ENCODE measurements at regions not wholly inside any gene's neighbourhood (a gene's known extent, or its start where the extent isn't known, plus 50 kb on each side); places are given as distances from the start of the nearest gene placed in this dataset.

DNA sequence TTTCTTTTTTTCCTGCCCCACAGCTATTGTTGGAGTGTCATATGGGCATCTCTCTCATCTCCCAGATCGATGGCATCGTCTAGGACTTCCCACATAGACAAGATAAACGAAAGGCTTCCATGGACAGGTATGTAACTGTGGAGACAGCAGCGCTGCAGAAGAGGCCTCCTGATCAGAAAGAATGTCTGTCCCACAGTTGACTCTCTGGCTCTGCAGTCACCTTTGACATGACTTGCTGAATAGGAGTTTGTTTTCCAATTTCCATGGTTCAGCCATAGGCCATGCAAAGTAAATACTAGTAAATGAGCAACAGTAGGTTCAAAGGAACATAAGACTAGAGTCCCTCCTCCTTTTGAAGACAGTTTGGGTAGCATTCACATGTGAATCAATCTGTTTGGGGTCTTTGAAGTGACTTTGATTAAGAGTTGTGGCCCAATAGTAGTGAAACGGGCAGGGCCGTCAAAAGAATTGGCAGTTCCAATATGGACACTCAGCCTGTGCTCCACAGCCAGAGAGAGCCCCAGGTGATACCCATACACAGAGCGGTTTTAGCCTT, 134.7 kb upstream of the IFNGR1 start:
- no peak overlapping the region for H3K27ac Mint-ChIP-seq
- H3K27me3 Mint-ChIP-seq (ENCODE audit: low read depth) = peaks cover 26% of the 10 kb centered on the region

DNA sequence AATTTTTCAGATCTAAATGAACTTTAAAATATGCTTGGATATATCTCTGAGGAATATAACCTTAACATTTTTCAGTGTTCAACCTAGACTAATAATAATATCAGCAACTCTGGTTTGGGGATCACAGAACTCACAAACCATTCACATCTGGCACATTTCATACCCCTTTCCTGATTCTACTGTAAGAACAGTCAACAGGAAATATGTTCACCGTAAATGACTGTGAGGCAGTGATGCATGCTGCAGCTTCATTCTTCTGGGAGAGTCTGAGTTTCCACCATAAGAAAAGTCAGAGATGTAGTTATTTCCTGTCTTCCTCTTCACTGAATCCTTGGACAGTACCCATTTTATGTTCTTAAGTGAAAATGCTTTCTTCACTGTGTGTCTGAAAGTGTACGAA, 134.2 kb upstream of the IFNGR1 start:
- DNase-seq (ENCODE audit: low spot score) = no peak
- Mint-ChIP-seq H3K9me3 (no peaks in the 10 kb centered on the region), H3K27me3 (ENCODE audit: low read depth) (peaks cover 29% of the 10 kb centered on the region), H3K4me1 (ENCODE audit: low read depth) (peaks cover 18% of the 10 kb centered on the region), H3K27ac (no peak overlapping the region), H3K36me3 (ENCODE audit: low read depth) (no peaks in the 10 kb centered on the region), H3K4me3 (no peak overlapping the region)

More for the DNA sequence above, 134.7 kb upstream of the IFNGR1 start:
- Mint-ChIP-seq H3K36me3 (ENCODE audit: low read depth) (no peaks in the 10 kb centered on the region), H3K4me1 (ENCODE audit: low read depth) (peaks cover 18% of the 10 kb centered on the region), H3K4me3 (no peak overlapping the region), H3K9me3 (no peaks in the 10 kb centered on the region)
- DNase-seq (ENCODE audit: low spot score) = no peak

DNA sequence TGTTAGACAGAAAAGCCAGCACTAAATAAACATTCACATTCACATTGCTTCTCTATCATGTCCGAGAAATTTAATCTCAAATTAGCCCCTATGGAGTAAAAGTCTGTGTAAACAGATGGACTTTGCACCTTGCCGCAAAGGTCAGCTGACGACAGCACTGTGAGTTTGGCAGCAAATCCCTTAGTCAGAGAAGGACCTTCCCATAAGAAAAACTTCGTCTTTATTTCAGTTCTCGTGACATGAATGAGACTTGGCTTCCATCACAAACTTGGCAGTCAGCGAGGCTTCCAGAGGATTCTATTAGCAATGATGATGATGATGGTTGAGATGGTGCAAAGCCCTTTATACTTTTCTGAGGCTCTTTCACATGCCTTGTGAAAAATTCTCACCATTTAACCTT, 133.7 kb upstream of the IFNGR1 start:
- Mint-ChIP-seq H3K4me3 (no peak overlapping the region), H3K27ac (no peak overlapping the region), H3K9me3 (no peaks in the 10 kb centered on the region), H3K36me3 (ENCODE audit: low read depth) (no peaks in the 10 kb centered on the region), H3K27me3 (ENCODE audit: low read depth) (peaks cover 26% of the 10 kb centered on the region), H3K4me1 (ENCODE audit: low read depth) (peaks cover 17% of the 10 kb centered on the region)
- DNase-seq (ENCODE audit: low spot score) = no peak

DNA sequence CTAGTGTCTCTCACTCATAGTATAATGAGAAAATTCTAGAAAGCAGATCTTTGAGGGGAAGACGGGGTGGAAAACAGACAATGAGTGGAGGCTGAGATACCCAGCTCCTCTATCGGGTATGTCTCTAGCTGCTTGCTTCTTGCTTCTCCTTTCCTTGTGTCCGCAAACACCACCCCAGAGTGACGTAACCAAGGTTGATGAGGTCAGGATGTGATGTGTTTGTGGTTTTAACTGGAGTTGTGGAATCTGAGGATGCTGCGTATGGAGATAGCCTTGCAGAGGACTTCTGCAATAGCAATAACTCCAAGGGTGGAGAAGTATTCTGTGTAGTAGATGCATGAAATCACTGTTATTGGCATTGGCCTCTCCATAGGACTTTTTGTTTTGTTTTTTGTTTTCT, 132.7 kb upstream of the IFNGR1 start:
- Mint-ChIP-seq H3K9me3 (no peaks in the 10 kb centered on the region), H3K4me1 (ENCODE audit: low read depth) (peaks cover 17% of the 10 kb centered on the region), H3K27ac (no peak overlapping the region), H3K4me3 (no peak overlapping the region), H3K36me3 (ENCODE audit: low read depth) (no peaks in the 10 kb centered on the region), H3K27me3 (ENCODE audit: low read depth) (peaks cover 22% of the 10 kb centered on the region)
- no peak for DNase-seq (ENCODE audit: low spot score)

DNA sequence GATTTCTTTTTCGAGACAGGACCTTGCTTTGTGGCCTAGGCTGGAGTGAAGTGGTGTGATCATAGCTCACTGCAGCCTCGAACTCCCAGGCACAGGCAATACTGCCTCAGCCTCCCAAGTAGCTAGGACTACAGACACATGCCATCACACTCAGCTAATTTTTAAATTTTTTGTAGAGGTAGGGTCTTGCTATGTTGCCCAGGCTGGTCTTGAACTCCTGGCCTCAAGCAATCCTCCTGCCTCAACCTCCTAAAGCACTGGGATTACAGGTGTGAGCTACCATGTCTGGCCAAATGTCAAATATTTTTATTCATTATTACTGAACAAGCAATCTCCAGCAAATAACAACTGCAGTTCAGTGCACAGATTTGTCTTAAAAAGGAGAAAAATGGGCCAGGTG, 131.7 kb upstream of the IFNGR1 start:
- no peak overlapping the region for H3K4me3 Mint-ChIP-seq
- H3K27me3 Mint-ChIP-seq (ENCODE audit: low read depth) = peaks cover 24% of the 10 kb centered on the region
- H3K27ac Mint-ChIP-seq = no peak overlapping the region
- DNase-seq (ENCODE audit: low spot score) = no peak
- peaks cover 17% of the 10 kb centered on the region for H3K4me1 Mint-ChIP-seq (ENCODE audit: low read depth)
- H3K36me3 Mint-ChIP-seq (ENCODE audit: low read depth) = no peaks in the 10 kb centered on the region
- H3K9me3 Mint-ChIP-seq = no peaks in the 10 kb centered on the region

DNA sequence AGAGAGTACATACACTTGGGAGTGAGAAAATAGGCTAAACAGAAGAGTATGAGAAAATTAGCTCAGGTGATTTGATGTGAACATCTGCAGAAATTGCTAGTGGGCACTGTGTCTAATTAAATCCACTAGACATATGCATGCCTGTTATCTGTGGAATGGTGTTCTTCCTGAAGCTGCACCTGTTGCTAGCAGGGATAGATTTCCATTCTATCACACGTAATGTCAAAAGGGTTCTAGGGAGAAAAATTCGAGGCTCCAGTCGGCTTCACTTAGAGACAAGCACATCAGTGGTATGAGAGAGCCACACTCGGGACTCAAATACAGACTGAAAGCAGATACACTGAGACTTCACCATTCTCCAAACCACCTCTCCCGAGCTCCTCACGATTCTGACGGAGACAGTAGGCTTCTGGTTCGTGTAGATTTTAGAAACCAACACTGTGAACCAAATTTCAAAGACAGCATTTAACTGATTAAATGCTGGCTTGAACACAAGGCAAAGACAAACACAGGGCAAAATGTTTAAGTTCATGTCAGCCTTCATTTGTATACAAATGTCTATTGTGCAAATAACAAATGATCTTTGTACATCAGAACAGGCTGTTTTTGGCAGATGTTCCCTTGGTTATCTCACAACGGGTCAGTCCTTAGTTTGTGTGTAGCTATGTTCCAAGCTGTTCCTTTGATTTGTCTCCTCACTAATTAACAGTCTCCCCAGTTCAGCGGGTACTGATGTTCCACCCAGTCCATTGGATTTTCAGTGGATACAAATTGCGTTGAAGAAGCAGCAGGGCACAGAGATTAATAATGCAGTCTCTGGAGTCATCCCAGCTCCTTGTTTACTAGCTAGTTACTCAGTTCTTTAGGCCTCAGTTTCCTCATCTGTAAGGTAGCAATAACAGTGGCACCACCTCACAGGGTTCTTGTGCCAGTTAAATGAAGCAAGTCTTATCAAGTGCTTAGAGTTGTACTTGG, 131.0 kb upstream of the IFNGR1 start:
- H3K4me1 Mint-ChIP-seq (ENCODE audit: low read depth) = peaks cover 17% of the 10 kb centered on the region
- no peaks in the 10 kb centered on the region for H3K36me3 Mint-ChIP-seq (ENCODE audit: low read depth)
- peaks cover 30% of the 10 kb centered on the region for H3K27me3 Mint-ChIP-seq (ENCODE audit: low read depth)
- no peak overlapping the region for H3K4me3 Mint-ChIP-seq
- no peak for DNase-seq (ENCODE audit: low spot score)
- no peak overlapping the region for H3K27ac Mint-ChIP-seq
- no peaks in the 10 kb centered on the region for H3K9me3 Mint-ChIP-seq

DNA sequence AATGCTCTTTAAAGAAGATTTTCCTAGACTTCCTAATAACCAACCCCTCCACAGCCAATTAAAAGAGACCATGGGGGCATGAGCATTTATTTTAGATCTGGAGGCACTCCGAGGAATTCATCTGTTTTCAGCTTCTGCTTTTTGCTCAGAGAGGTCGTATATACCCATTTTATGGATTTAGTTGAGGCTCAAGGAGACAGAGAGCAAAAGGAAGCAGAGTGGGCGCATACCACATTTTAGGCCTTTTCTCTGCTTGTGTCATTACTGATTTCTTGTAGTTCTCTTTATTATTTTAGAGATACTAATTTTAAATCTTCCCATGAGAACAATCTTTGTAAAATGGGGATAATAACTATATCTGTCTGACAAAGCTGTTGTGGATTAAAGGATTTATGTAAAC, 129.6 kb upstream of the IFNGR1 start:
- DNase-seq (ENCODE audit: low spot score) = no peak
- Mint-ChIP-seq H3K27ac (no peak overlapping the region), H3K27me3 (ENCODE audit: low read depth) (peaks cover 31% of the 10 kb centered on the region)

DNA sequence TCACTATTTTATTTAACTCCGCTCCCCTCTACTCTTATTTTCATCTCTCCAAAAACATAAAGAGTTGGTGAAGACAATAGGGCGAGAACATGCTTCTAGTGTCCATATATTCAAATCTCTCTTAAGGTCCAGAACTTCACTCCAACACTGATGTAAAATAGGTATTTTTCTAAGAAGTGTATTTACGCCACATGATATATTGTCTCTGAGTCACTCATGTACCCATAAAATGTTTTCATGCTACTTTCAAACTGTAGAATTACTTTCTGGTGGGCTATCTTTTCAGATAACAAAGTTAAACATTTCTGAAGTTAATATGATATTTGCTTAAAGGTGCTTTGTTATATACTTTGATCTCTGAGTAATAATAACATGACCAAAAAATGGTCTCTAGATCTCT, 124.1 kb upstream of the IFNGR1 start:
- peaks cover 15% of the 10 kb centered on the region for H3K4me1 Mint-ChIP-seq (ENCODE audit: low read depth)
- no peak overlapping the region for H3K27ac Mint-ChIP-seq
- H3K4me3 Mint-ChIP-seq = peak overlapping the region; percentile 83

More for the DNA sequence above, 129.6 kb upstream of the IFNGR1 start:
- no peak overlapping the region for H3K4me3 Mint-ChIP-seq
- H3K9me3 Mint-ChIP-seq = no peaks in the 10 kb centered on the region
- H3K36me3 Mint-ChIP-seq (ENCODE audit: low read depth) = no peaks in the 10 kb centered on the region
- H3K4me1 Mint-ChIP-seq (ENCODE audit: low read depth) = peaks cover 13% of the 10 kb centered on the region

DNA sequence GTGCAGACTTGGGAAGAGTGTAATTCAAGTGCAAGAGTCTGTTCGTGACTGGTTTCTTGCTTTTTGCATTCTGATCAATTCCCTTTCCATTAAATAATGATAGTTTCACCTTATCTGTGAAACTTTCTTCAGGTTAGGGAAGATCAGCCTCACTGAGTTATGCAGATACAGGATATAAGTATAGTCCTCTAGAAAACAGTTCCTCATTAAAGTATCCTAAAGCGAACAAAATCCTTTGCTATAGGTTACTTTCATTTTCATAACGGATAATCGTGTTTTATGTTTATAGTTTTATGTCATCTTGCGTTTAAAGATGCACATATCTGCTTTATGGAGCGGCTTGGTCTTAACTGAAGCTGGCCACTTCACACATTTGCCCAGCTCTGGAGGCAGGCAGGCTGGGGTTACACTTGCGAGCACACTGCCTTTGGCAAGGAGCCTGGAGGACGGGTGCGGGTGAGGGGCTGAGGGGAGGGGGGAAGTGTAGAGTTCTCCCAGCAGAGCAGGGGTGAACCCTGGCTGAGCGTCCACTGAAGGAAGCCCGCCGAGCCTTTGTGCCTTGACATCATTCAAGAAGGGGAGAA, 123.5 kb upstream of the IFNGR1 start:
- Mint-ChIP-seq H3K4me3 (peak overlapping the region; percentile 83), H3K27ac (peak overlapping the region; percentile 65)

More for the DNA sequence above, 124.1 kb upstream of the IFNGR1 start:
- Mint-ChIP-seq H3K27me3 (ENCODE audit: low read depth) (peaks cover 34% of the 10 kb centered on the region), H3K9me3 (no peaks in the 10 kb centered on the region), H3K36me3 (ENCODE audit: low read depth) (no peaks in the 10 kb centered on the region)
- DNase-seq (ENCODE audit: low spot score) = no peak

DNA sequence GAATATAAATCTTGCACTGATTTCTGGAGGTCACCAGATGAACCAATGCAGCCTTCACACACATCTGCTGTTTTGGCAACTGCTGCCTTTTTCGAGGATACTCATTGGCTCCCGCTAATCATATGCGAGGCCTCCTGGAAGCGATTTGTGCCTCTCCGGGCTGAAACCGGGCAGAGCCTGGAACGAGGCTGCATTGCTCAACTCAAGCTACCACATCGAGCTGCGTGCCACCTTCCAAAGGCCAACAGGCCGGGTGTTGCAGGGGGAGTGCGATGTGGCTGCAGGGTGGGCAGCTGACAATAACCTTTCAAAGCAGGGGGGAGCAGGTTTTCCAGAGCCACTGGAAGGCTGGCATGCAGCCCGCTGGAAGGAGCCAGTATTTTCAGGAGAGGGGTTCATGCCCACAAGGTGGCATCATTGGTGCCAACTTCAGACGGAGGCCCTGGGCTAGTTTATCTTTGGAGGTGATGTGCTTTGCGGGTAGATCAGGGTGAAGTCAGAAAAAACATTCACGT, 122.6 kb upstream of the IFNGR1 start:
- Mint-ChIP-seq H3K4me3 (no peak overlapping the region), H3K9me3 (no peaks in the 10 kb centered on the region), H3K4me1 (ENCODE audit: low read depth) (peaks cover 15% of the 10 kb centered on the region), H3K27me3 (ENCODE audit: low read depth) (peaks cover 38% of the 10 kb centered on the region), H3K36me3 (ENCODE audit: low read depth) (no peaks in the 10 kb centered on the region), H3K27ac (no peak overlapping the region)
- DNase-seq (ENCODE audit: low spot score) = no peak

More for the DNA sequence above, 123.5 kb upstream of the IFNGR1 start:
- Mint-ChIP-seq H3K36me3 (ENCODE audit: low read depth) (no peaks in the 10 kb centered on the region), H3K27me3 (ENCODE audit: low read depth) (peaks cover 39% of the 10 kb centered on the region), H3K9me3 (no peaks in the 10 kb centered on the region), H3K4me1 (ENCODE audit: low read depth) (peaks cover 15% of the 10 kb centered on the region)
- no peak for DNase-seq (ENCODE audit: low spot score)

DNA sequence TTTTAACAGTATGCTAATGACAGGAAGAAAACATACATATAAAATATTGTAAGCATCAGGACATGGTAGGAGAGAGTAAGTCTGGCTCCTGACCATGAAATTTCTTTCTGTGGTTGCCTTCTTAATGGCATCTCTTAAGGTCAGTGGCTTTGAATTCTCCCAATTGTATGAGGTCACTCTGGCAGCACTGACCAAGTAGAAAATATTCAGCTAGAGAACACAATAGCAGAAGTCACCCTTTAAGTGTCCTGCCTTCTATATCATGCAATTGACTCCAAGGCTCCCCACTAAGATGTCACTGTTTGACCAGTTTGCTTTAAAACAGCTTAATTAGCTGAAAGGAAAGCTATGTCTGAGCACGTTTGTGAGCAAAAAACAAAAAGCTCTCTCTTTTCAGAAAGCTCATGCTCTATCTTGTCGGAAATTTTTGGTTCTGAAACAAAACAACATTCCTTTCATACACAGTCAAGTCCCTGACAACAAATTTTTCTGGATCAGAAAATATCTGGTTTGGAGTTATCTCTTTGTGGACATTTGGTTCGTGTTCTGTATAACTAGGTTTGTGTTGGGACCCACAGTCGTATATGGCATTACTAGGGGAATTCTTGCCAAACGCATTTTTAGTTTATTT, 120.9 kb upstream of the IFNGR1 start:
- H3K4me1 Mint-ChIP-seq (ENCODE audit: low read depth) = peaks cover 15% of the 10 kb centered on the region
- no peak overlapping the region for H3K27ac Mint-ChIP-seq
- peaks cover 43% of the 10 kb centered on the region for H3K27me3 Mint-ChIP-seq (ENCODE audit: low read depth)
- H3K4me3 Mint-ChIP-seq = no peak overlapping the region
- no peaks in the 10 kb centered on the region for H3K9me3 Mint-ChIP-seq
- no peaks in the 10 kb centered on the region for H3K36me3 Mint-ChIP-seq (ENCODE audit: low read depth)
- DNase-seq (ENCODE audit: low spot score) = no peak

DNA sequence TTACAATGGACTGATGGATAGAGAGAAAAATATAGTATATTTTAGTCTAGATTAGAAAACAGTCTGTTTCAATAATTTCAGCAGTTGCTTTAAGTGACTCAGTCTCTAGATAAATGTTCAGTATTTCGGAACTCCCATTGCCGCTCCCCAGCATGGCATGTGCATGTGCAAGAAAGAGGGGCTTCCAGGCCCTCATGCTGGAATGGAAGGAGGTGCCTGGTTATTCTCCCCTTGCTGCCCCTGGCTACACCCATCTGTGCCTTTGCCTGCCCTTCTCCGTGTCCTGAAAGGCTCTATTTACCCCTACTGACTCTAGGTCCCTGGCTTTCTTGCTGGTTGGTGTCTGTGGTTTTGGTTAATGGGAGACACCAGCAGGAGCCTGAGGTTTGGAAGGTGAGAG, 115.7 kb upstream of the IFNGR1 start:
- Mint-ChIP-seq H3K27ac (no peak overlapping the region), H3K27me3 (ENCODE audit: low read depth) (peaks cover 61% of the 10 kb centered on the region), H3K9me3 (no peaks in the 10 kb centered on the region), H3K36me3 (ENCODE audit: low read depth) (no peaks in the 10 kb centered on the region), H3K4me3 (no peak overlapping the region), H3K4me1 (ENCODE audit: low read depth) (no peaks in the 10 kb centered on the region)
- DNase-seq (ENCODE audit: low spot score) = no peak

DNA sequence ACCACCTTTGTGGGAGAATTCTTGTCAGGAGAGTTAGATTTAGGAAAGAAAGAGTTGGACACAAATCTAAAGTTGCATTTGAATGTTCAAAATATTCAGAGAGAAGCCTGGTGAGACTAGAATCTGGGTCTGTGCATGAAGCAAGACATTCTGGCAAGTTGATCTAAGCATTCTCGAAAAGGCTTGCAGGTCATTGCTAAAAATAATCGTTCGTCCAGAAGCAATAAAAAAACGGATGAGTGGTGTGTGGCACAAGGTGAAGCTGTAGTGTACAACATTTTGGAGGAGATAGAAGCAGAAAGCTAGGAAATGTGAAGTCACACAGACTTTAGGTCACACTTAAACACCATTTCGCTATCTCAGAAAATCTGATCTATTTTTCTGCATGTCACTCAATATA, 114.9 kb upstream of the IFNGR1 start:
- Mint-ChIP-seq H3K4me1 (ENCODE audit: low read depth) (no peaks in the 10 kb centered on the region), H3K9me3 (no peaks in the 10 kb centered on the region), H3K4me3 (no peak overlapping the region), H3K27ac (no peak overlapping the region), H3K27me3 (ENCODE audit: low read depth) (peaks cover 58% of the 10 kb centered on the region), H3K36me3 (ENCODE audit: low read depth) (no peaks in the 10 kb centered on the region)
- DNase-seq (ENCODE audit: low spot score) = no peak
